Cardiac muscle cell (in vitro differentiated cells and primary cell): ENCODE measurements at regions not wholly inside any gene's neighbourhood (a gene's known extent, or its start where the extent isn't known, plus 50 kb on each side); places are given as distances from the start of the nearest gene placed in this dataset.

Experiments
- DNase-seq, 2 donors: peaks; one replicate each; pipeline versions ENCODE4 v3.0.0 to v3.0.0-alpha.2; 2010 to 2017; ENCODE audit warnings: low read depth in 1 of 2, low spot score in 1 of 2
- H3K27ac ChIP-seq: fragments of 200-600 bp; sonication (generic); 2 replicates; pipeline ENCODE4 v1.5.1; 2016
- H3K27me3 ChIP-seq: fragments of 200-600 bp; sonication (generic); 2 replicates; pipeline ENCODE4 v1.6.0; 2016; ENCODE audit warnings: control low read depth
- H3K36me3 ChIP-seq: fragments of 200-600 bp; sonication (generic); 2 replicates; pipeline ENCODE4 v1.5.1; 2016; ENCODE audit warnings: control low read depth
- H3K4me1 ChIP-seq: fragments of 200-600 bp; sonication (generic); 2 replicates; pipeline ENCODE4 v1.8.1; 2017; ENCODE audit warnings: low read depth, mild to moderate bottlenecking, mixed run types
- H3K4me3 ChIP-seq: fragments of 200-600 bp; sonication (generic); 2 replicates; pipeline ENCODE4 v1.5.1; 2016; ENCODE audit warnings: mild to moderate bottlenecking
- H3K9me3 ChIP-seq: fragments of 200-600 bp; sonication (generic); 2 replicates; pipeline ENCODE4 v1.5.1; 2017; ENCODE audit warnings: low read depth, mild to moderate bottlenecking, control low read depth
- CTCF ChIP-seq: IDR thresholded peaks from 2 replicates; pipeline ENCODE4 v1.5.1; 2012; ENCODE audit warnings: low read depth, mild to moderate bottlenecking, low read length

- Histone ChIP-seq H3K27ac (no peak overlapping the region), H3K27me3 (no peaks in the 10 kb centered on the region), H3K36me3 (no peaks in the 10 kb centered on the region), H3K4me1 (no peaks in the 10 kb centered on the region), H3K4me3 (no peak overlapping the region), H3K9me3 (no peaks in the 10 kb centered on the region)
- no peak for DNase-seq
- TF ChIP-seq CTCF: no peak
Observed at GRCh38 chr20:39155971-39156370, 193.8 kb downstream of the DHX35 start.

GRCh38 chr20:39152742-39153141 is 190.6 kb downstream of the DHX35 start:
- no peaks in the 10 kb centered on the region for H3K4me1 ChIP-seq
- H3K36me3 ChIP-seq: no peaks in the 10 kb centered on the region
- no peak for DNase-seq
- no peak for TF ChIP-seq CTCF
- H3K4me3 ChIP-seq: no peak overlapping the region
- H3K9me3 ChIP-seq: no peaks in the 10 kb centered on the region
- H3K27me3 ChIP-seq: no peaks in the 10 kb centered on the region
- no peak overlapping the region for H3K27ac ChIP-seq

GRCh38 chr20:39152126-39152525 is 190.0 kb downstream of the DHX35 start:
- TF ChIP-seq CTCF: no peak

GRCh38 chr20:39150501-39150900 is 188.4 kb downstream of the DHX35 start:
- no peaks in the 10 kb centered on the region for H3K27me3 ChIP-seq
- H3K36me3 ChIP-seq: no peaks in the 10 kb centered on the region
- no peak for TF ChIP-seq CTCF
- DNase-seq: no peak
- H3K27ac ChIP-seq: no peak overlapping the region
- no peaks in the 10 kb centered on the region for H3K9me3 ChIP-seq
- H3K4me3 ChIP-seq: no peak overlapping the region
- H3K4me1 ChIP-seq: no peaks in the 10 kb centered on the region

More at GRCh38 chr20:39152126-39152525, 190.0 kb downstream of the DHX35 start:
- no peaks in the 10 kb centered on the region for H3K4me1 ChIP-seq
- no peaks in the 10 kb centered on the region for H3K9me3 ChIP-seq
- H3K4me3 ChIP-seq: no peak overlapping the region
- no peak overlapping the region for H3K27ac ChIP-seq
- no peaks in the 10 kb centered on the region for H3K36me3 ChIP-seq
- H3K27me3 ChIP-seq: no peaks in the 10 kb centered on the region
- no peak for DNase-seq

GRCh38 chr20:39146394-39146793 is 184.2 kb downstream of the DHX35 start:
- Histone ChIP-seq H3K27ac (no peak overlapping the region), H3K4me3 (no peak overlapping the region), H3K27me3 (no peaks in the 10 kb centered on the region), H3K9me3 (no peaks in the 10 kb centered on the region), H3K36me3 (no peaks in the 10 kb centered on the region), H3K4me1 (no peaks in the 10 kb centered on the region)
- TF ChIP-seq CTCF: no peak
- no peak for DNase-seq

- H3K27me3 ChIP-seq: no peaks in the 10 kb centered on the region
- H3K4me3 ChIP-seq: no peak overlapping the region
- no peaks in the 10 kb centered on the region for H3K9me3 ChIP-seq
- H3K27ac ChIP-seq: no peak overlapping the region
- DNase-seq: peak in 1 of 2 donors; percentile 5
- no peaks in the 10 kb centered on the region for H3K4me1 ChIP-seq
- no peaks in the 10 kb centered on the region for H3K36me3 ChIP-seq
- no peak for TF ChIP-seq CTCF
Observed at GRCh38 chr20:39145921-39146320, 183.8 kb downstream of the DHX35 start.
